ENCODE measurements at regions not wholly inside any gene's neighbourhood (a gene's known extent, or its start where the extent isn't known, plus 50 kb on each side); places are given as distances from the start of the nearest gene placed in this dataset.

DNA sequence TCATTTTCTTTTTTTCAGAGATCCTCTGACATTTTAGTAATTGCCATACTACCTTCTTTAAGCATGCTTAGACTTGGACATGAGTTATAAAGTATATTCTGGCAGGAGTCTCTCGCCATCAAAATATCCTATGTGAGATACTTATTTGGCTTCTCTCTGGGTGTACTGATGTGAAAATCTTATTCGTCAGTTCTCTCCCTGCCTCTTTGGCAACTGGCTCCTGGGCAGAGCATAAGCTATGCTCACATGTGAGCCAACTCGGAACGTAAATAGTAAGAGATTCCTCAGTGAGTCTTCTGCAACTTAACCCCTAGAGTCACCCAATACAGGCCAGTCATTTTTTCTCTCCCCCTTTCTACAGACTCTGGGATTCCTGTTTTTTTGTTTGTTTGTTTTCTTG lies 91.6 kb downstream of the MAGEB17 start:
- ChIA-PET POLR2A (no interaction called here), CTCF (no interaction called here)
- WGBS (ENCODE audit: insufficient coverage), result 75% methylated on average over 3 of the region's 4 CpGs
- H3K27me3 ChIP-seq (replicated peaks in 2 of 5; ENCODE audit: control insufficient read depth in 4 of 5, insufficient read depth in 5 of 5, low read length in 4 of 5), result peaks cover 0 to 12% (median 0%) of the 10 kb centered on the region in 5 experiments
- no peak for DNase-seq
- no peaks in the 10 kb centered on the region for H3K4me1 ChIP-seq (ENCODE audit: control extremely low read depth in 1 of 4, control insufficient read depth in 4 of 4, insufficient read depth in 4 of 4, low read length in 3 of 4)
- no peak overlapping the region for H3K27ac ChIP-seq (ENCODE audit: insufficient read depth in 1 of 2, low read depth in 1 of 2, low read length in 2 of 2, poor library complexity in 1 of 2, severe bottlenecking in 2 of 2)
- no peak overlapping the region for H3K4me3 ChIP-seq (ENCODE audit: control insufficient read depth in 1 of 7, extremely low read depth in 1 of 7, insufficient read depth in 4 of 7, low read depth in 2 of 7, low read length in 6 of 7)
- no peaks in the 10 kb centered on the region for H3K9me3 ChIP-seq (ENCODE audit: control extremely low read depth in 1 of 5, control insufficient read depth in 4 of 5, insufficient read depth in 2 of 5, low read depth in 1 of 5, low read length in 4 of 5)
- H3K36me3 ChIP-seq (ENCODE audit: control insufficient read depth in 4 of 4, insufficient read depth in 4 of 4, low read length in 3 of 4), result no peaks in the 10 kb centered on the region

DNA sequence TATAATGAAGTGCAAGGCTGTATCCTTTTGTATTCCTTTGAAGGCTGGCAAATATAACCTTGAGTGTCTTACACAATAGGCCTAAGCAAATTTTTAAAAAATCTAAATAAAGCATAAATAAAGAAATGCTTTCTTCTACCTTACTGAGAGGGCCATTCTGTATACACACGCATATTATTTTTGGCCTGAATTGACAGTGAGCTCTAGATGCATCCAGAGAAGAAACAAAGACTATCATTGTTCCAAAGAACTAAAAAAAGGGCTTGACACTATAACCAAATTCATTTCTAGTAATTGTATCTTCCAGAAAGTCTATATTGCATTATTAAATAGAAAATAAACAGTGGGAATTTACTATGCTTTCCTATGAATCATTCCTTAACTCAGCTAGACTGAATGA lies 100.2 kb downstream of the MAGEB17 start:
- no peak for DNase-seq
- H3K27ac ChIP-seq (ENCODE audit: insufficient read depth in 1 of 2, low read depth in 1 of 2, low read length in 2 of 2, poor library complexity in 1 of 2, severe bottlenecking in 2 of 2), result no peak overlapping the region
- H3K27me3 ChIP-seq (replicated peaks in 2 of 5; ENCODE audit: control insufficient read depth in 4 of 5, insufficient read depth in 5 of 5, low read length in 4 of 5), result peaks cover 0 to 6% (median 0%) of the 10 kb centered on the region in 5 experiments
- no peak overlapping the region for H3K4me3 ChIP-seq (ENCODE audit: control insufficient read depth in 1 of 7, extremely low read depth in 1 of 7, insufficient read depth in 4 of 7, low read depth in 2 of 7, low read length in 6 of 7)
- H3K9me3 ChIP-seq (ENCODE audit: control extremely low read depth in 1 of 5, control insufficient read depth in 4 of 5, insufficient read depth in 2 of 5, low read depth in 1 of 5, low read length in 4 of 5), result no peaks in the 10 kb centered on the region
- ChIA-PET CTCF (no interaction called here), POLR2A (no interaction called here)
- no peaks in the 10 kb centered on the region for H3K4me1 ChIP-seq (ENCODE audit: control extremely low read depth in 1 of 4, control insufficient read depth in 4 of 4, insufficient read depth in 4 of 4, low read length in 3 of 4)
- 100% methylated on average over 1 of the region's 1 CpG for WGBS (ENCODE audit: insufficient coverage)
- H3K36me3 ChIP-seq (ENCODE audit: control insufficient read depth in 4 of 4, insufficient read depth in 4 of 4, low read length in 3 of 4), result no peaks in the 10 kb centered on the region

DNA sequence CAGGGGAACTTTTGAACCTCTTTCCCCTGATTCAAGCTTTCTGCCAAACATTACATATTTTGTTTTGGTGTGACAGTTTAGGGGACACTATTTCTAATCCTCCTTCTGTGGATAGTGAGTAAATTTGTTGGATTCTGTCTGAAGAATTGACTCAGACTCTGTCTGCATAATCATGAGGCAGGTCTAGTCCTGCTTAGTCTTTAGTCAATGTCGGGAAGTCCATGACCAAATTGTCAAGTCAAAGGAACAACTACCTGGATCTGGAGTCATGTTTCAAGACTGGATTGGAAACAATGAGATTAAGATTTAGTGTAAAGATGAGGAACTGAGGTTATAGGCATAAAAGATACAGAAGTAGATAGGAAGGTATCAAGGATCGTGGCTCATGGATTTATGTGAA lies 100.9 kb downstream of the MAGEB17 start:
- ChIA-PET POLR2A (no interaction called here), CTCF (no interaction called here)
- WGBS (ENCODE audit: insufficient coverage), result 93% methylated on average over 2 of the region's 2 CpGs
- Histone ChIP-seq H3K9me3 (ENCODE audit: control extremely low read depth in 1 of 5, control insufficient read depth in 4 of 5, insufficient read depth in 2 of 5, low read depth in 1 of 5, low read length in 4 of 5) (no peaks in the 10 kb centered on the region), H3K4me1 (ENCODE audit: control extremely low read depth in 1 of 4, control insufficient read depth in 4 of 4, insufficient read depth in 4 of 4, low read length in 3 of 4) (no peaks in the 10 kb centered on the region), H3K4me3 (ENCODE audit: control insufficient read depth in 1 of 7, extremely low read depth in 1 of 7, insufficient read depth in 4 of 7, low read depth in 2 of 7, low read length in 6 of 7) (no peak overlapping the region), H3K27ac (ENCODE audit: insufficient read depth in 1 of 2, low read depth in 1 of 2, low read length in 2 of 2, poor library complexity in 1 of 2, severe bottlenecking in 2 of 2) (no peak overlapping the region), H3K27me3 (replicated peaks in 2 of 5; ENCODE audit: control insufficient read depth in 4 of 5, insufficient read depth in 5 of 5, low read length in 4 of 5) (peaks cover 0 to 6% (median 0%) of the 10 kb centered on the region in 5 experiments), H3K36me3 (ENCODE audit: control insufficient read depth in 4 of 4, insufficient read depth in 4 of 4, low read length in 3 of 4) (no peaks in the 10 kb centered on the region)
- DNase-seq, result no peak

DNA sequence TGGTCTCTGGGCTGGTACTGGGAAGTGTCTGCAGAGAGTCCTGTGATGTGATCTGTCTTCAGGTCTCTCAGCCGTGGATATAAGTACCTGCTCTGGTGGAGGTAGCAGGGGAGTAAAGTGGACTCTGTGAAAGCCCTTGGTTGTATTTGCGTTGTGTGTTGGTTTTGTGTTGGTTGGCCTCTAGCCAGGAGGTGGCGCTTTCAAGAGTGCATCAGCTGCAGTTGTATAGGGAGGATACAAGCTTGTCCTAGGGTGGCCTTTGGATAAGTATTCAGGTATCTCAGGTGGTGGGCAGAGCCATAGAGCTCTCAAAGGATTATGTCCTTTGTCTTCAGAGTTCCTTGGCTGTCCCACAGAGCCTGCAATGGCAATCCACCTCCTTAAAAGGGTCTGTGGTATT lies 111.6 kb downstream of the MAGEB17 start:
- ChIA-PET POLR2A (no interaction called here), CTCF (no interaction called here)
- no peak for DNase-seq
- H3K36me3 ChIP-seq (ENCODE audit: control insufficient read depth in 4 of 4, insufficient read depth in 4 of 4, low read length in 3 of 4), result no peaks in the 10 kb centered on the region
- WGBS (ENCODE audit: insufficient coverage), result 87% methylated on average over 3 of the region's 3 CpGs
- no peaks in the 10 kb centered on the region for H3K4me1 ChIP-seq (ENCODE audit: control extremely low read depth in 1 of 4, control insufficient read depth in 4 of 4, insufficient read depth in 4 of 4, low read length in 3 of 4)
- H3K27me3 ChIP-seq (replicated peaks in 2 of 5; ENCODE audit: control insufficient read depth in 4 of 5, insufficient read depth in 5 of 5, low read length in 4 of 5), result peaks cover 0 to 8% (median 0%) of the 10 kb centered on the region in 5 experiments
- no peaks in the 10 kb centered on the region for H3K9me3 ChIP-seq (ENCODE audit: control extremely low read depth in 1 of 5, control insufficient read depth in 4 of 5, insufficient read depth in 2 of 5, low read depth in 1 of 5, low read length in 4 of 5)
- H3K4me3 ChIP-seq (ENCODE audit: control insufficient read depth in 1 of 7, extremely low read depth in 1 of 7, insufficient read depth in 4 of 7, low read depth in 2 of 7, low read length in 6 of 7), result no peak overlapping the region
- H3K27ac ChIP-seq (ENCODE audit: insufficient read depth in 1 of 2, low read depth in 1 of 2, low read length in 2 of 2, poor library complexity in 1 of 2, severe bottlenecking in 2 of 2), result no peak overlapping the region

DNA sequence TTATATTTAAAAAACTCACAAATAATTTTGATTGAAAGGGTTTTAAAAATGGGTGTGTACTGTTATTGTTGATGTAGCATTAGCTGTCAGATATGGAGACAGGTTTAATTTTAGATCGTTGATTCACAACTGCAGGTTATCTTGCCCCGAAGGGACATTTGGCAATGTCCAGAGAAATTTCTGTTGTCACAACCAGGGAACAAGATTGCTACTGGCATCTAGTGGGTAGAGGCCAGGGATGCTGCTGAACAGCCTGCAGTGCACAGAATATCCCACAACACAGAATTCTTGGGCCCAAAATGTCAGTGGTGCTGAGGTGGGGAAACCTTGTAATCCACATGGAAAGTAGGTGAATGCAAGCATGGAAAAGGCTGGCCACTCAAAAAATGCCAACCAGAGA lies 114.9 kb downstream of the MAGEB17 start:
- WGBS (ENCODE audit: insufficient coverage), result 100% methylated on average over 2 of the region's 2 CpGs
- POLR2A ChIA-PET, result no interaction called here
- peaks cover 0 to 8% (median 0%) of the 10 kb centered on the region in 5 experiments for H3K27me3 ChIP-seq (replicated peaks in 2 of 5; ENCODE audit: control insufficient read depth in 4 of 5, insufficient read depth in 5 of 5, low read length in 4 of 5)
- no peaks in the 10 kb centered on the region for H3K4me1 ChIP-seq (ENCODE audit: control extremely low read depth in 1 of 4, control insufficient read depth in 4 of 4, insufficient read depth in 4 of 4, low read length in 3 of 4)
- CTCF ChIA-PET, result no interaction called here
- H3K36me3 ChIP-seq (ENCODE audit: control insufficient read depth in 4 of 4, insufficient read depth in 4 of 4, low read length in 3 of 4), result no peaks in the 10 kb centered on the region
- no peak overlapping the region for H3K27ac ChIP-seq (ENCODE audit: insufficient read depth in 1 of 2, low read depth in 1 of 2, low read length in 2 of 2, poor library complexity in 1 of 2, severe bottlenecking in 2 of 2)
- no peak for DNase-seq
- H3K9me3 ChIP-seq (ENCODE audit: control extremely low read depth in 1 of 5, control insufficient read depth in 4 of 5, insufficient read depth in 2 of 5, low read depth in 1 of 5, low read length in 4 of 5), result no peaks in the 10 kb centered on the region
- no peak overlapping the region for H3K4me3 ChIP-seq (ENCODE audit: control insufficient read depth in 1 of 7, extremely low read depth in 1 of 7, insufficient read depth in 4 of 7, low read depth in 2 of 7, low read length in 6 of 7)

DNA sequence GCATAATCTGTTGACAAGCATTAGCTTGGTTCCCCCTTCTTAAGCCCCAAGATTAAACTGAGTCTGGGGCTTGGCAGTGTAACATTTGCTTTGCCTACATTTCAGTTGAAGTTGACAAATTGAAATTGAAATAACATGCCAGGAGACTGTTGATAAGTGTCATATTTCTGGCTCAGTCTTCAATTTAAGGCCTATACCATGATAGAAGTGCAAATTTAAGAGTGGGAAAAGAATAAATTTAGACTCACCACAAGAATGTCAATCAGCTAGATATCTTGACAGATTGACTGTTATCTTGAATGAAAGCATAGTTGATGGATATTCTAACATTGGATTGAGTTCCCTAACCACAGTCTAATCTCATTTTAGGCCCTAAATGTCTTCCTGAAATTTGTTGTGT lies 117.6 kb downstream of the MAGEB17 start:
- Histone ChIP-seq H3K27ac (ENCODE audit: insufficient read depth in 1 of 2, low read depth in 1 of 2, low read length in 2 of 2, poor library complexity in 1 of 2, severe bottlenecking in 2 of 2) (no peak overlapping the region), H3K9me3 (ENCODE audit: control extremely low read depth in 1 of 5, control insufficient read depth in 4 of 5, insufficient read depth in 2 of 5, low read depth in 1 of 5, low read length in 4 of 5) (no peaks in the 10 kb centered on the region), H3K4me1 (ENCODE audit: control extremely low read depth in 1 of 4, control insufficient read depth in 4 of 4, insufficient read depth in 4 of 4, low read length in 3 of 4) (no peaks in the 10 kb centered on the region), H3K36me3 (ENCODE audit: control insufficient read depth in 4 of 4, insufficient read depth in 4 of 4, low read length in 3 of 4) (no peaks in the 10 kb centered on the region), H3K4me3 (ENCODE audit: control insufficient read depth in 1 of 7, extremely low read depth in 1 of 7, insufficient read depth in 4 of 7, low read depth in 2 of 7, low read length in 6 of 7) (no peak overlapping the region), H3K27me3 (replicated peaks in 2 of 5; ENCODE audit: control insufficient read depth in 4 of 5, insufficient read depth in 5 of 5, low read length in 4 of 5) (peaks cover 0 to 8% (median 0%) of the 10 kb centered on the region in 5 experiments)
- DNase-seq, result no peak
- ChIA-PET POLR2A (no interaction called here), CTCF (no interaction called here)

DNA sequence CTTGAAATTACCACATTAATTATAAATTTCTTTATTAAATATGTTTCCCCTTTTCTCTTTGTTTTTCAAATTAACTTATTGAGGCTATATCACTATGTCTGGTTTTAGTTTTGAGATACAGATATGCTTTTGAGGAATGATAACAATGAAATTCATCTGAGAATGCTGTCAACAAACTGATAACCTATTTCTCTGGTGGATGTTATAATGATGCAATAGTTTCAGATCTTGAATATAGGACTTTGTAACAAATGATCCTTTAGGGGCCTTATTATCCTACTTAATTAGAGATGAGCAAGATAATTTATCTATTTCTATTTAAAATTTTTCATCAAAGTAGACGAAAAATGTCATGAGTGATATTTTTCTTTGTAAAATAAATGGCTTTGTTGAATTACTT lies 123.7 kb downstream of the MAGEB17 start:
- Histone ChIP-seq H3K4me1 (ENCODE audit: control extremely low read depth in 1 of 4, control insufficient read depth in 4 of 4, insufficient read depth in 4 of 4, low read length in 3 of 4) (no peaks in the 10 kb centered on the region), H3K4me3 (ENCODE audit: control insufficient read depth in 1 of 7, extremely low read depth in 1 of 7, insufficient read depth in 4 of 7, low read depth in 2 of 7, low read length in 6 of 7) (no peak overlapping the region), H3K27me3 (replicated peaks in 2 of 5; ENCODE audit: control insufficient read depth in 4 of 5, insufficient read depth in 5 of 5, low read length in 4 of 5) (peaks cover 0 to 6% (median 0%) of the 10 kb centered on the region in 5 experiments), H3K9me3 (ENCODE audit: control extremely low read depth in 1 of 5, control insufficient read depth in 4 of 5, insufficient read depth in 2 of 5, low read depth in 1 of 5, low read length in 4 of 5) (no peaks in the 10 kb centered on the region), H3K27ac (ENCODE audit: insufficient read depth in 1 of 2, low read depth in 1 of 2, low read length in 2 of 2, poor library complexity in 1 of 2, severe bottlenecking in 2 of 2) (no peak overlapping the region), H3K36me3 (ENCODE audit: control insufficient read depth in 4 of 4, insufficient read depth in 4 of 4, low read length in 3 of 4) (no peaks in the 10 kb centered on the region)
- ChIA-PET POLR2A (no interaction called here), CTCF (no interaction called here)
- no peak for DNase-seq
- WGBS (ENCODE audit: insufficient coverage), result no CpG with 5 or more reads among the region's 1 CpG

Measured in common myeloid progenitor, CD34-positive (primary cell).